Astrocyte of the cerebellum (primary cell): ENCODE measurements at regions not wholly inside any gene's neighbourhood (a gene's known extent, or its start where the extent isn't known, plus 50 kb on each side); places are given as distances from the start of the nearest gene placed in this dataset.

Source experiments
- DNase-seq: peaks from one replicate; pipeline ENCODE4 v3.0.0-alpha.2; 2011; ENCODE audit warnings: low read depth
- H3K4me3 ChIP-seq: 2 replicates; pipeline ENCODE4 v1.5.1; 2011; ENCODE audit warnings: mild to moderate bottlenecking, low read depth, low read length, moderate library complexity
- CTCF ChIP-seq: IDR thresholded peaks from 2 replicates; pipeline ENCODE4 v1.5.1; 2012; ENCODE audit warnings: low read length, low read depth, moderate library complexity, mild to moderate bottlenecking; ENCODE audit errors: missing control alignments
- in situ Hi-C: cut with HindIII; loops from 2 replicates; pipeline ENCODE4 v1.10.0; 2017; ENCODE audit warnings: low sequenced_read_pairs

- in situ Hi-C loops = no loop called here
- DNase-seq = no peak
- no peak for TF ChIP-seq CTCF
- no peak overlapping the region for H3K4me3 ChIP-seq
These were observed 337.7 kb upstream of the DUSP10 start for GRCh38 chr1:222079566-222079965.

GRCh38 chr1:222077206-222077605, 335.3 kb upstream of the DUSP10 start:
- TF ChIP-seq CTCF = no peak
- in situ Hi-C loops = no loop called here
- no peak for DNase-seq
- no peak overlapping the region for H3K4me3 ChIP-seq

GRCh38 chr1:222074317-222074716, 332.4 kb upstream of the DUSP10 start:
- H3K4me3 ChIP-seq = no peak overlapping the region
- no peak for DNase-seq
- in situ Hi-C loops = loop anchor here (5.0 kb wide), 1 partner anchor 43 kb away; no protein-coding TSS in a partner anchor
- TF ChIP-seq CTCF = no peak

- in situ Hi-C loops = loop anchor here (5.0 kb wide), 1 partner anchor 44 kb away; no protein-coding TSS in a partner anchor
- no peak overlapping the region for H3K4me3 ChIP-seq
- peak; percentile 15 for DNase-seq
- TF ChIP-seq CTCF = no peak
These were observed 331.6 kb upstream of the DUSP10 start for GRCh38 chr1:222073307-222073995.

- in situ Hi-C loops = loop anchor here (5.0 kb wide), 1 partner anchor 46 kb away; no protein-coding TSS in a partner anchor
- H3K4me3 ChIP-seq = no peak overlapping the region
- DNase-seq = peak; percentile 94
- TF ChIP-seq CTCF = no peak
These were observed 329.5 kb upstream of the DUSP10 start for GRCh38 chr1:222071387-222071786.

GRCh38 chr1:222068937-222069336, 327.0 kb upstream of the DUSP10 start:
- in situ Hi-C loops = no loop called here
- H3K4me3 ChIP-seq = no peak overlapping the region
- DNase-seq = no peak
- TF ChIP-seq CTCF = no peak
